Endothelial cell (in vitro differentiated cells): ENCODE measurements at regions not wholly inside any gene's neighbourhood (a gene's known extent, or its start where the extent isn't known, plus 50 kb on each side); places are given as distances from the start of the nearest gene placed in this dataset.

Experiments
- DNase-seq: peaks from one replicate; pipeline ENCODE4 v3.0.0; 2021; ENCODE audit warnings: low spot score
- H3K27ac Mint-ChIP-seq: one replicate; pipeline ENCODE4 v1.8.0; 2021; ENCODE audit warnings: mixed read lengths, inconsistent platforms; ENCODE audit not compliant: unreplicated experiment
- H3K27me3 Mint-ChIP-seq: one replicate; pipeline ENCODE4 v1.8.0; 2021; ENCODE audit warnings: mild to moderate bottlenecking, moderate library complexity, mixed read lengths, inconsistent platforms; ENCODE audit not compliant: unreplicated experiment
- H3K36me3 Mint-ChIP-seq: one replicate; pipeline ENCODE4 v1.8.0; 2021; ENCODE audit warnings: mild to moderate bottlenecking, low read depth, mixed read lengths, inconsistent platforms; ENCODE audit not compliant: unreplicated experiment
- H3K4me1 Mint-ChIP-seq: one replicate; pipeline ENCODE4 v1.8.0; 2021; ENCODE audit warnings: mild to moderate bottlenecking, mixed read lengths, inconsistent platforms; ENCODE audit not compliant: unreplicated experiment
- H3K4me3 Mint-ChIP-seq: one replicate; pipeline ENCODE4 v1.8.0; 2021; ENCODE audit warnings: mild to moderate bottlenecking, mixed read lengths, inconsistent platforms; ENCODE audit not compliant: unreplicated experiment
- H3K9me3 Mint-ChIP-seq: one replicate; pipeline ENCODE4 v1.8.0; 2021; ENCODE audit warnings: mixed read lengths, inconsistent platforms; ENCODE audit not compliant: unreplicated experiment
- TF ChIP-seq, protein P1 (sequence below): fragments of 200-600 bp; sonication (generic); IDR thresholded peaks from one replicate; pipeline ENCODE4 v1.5.0; 2021; ENCODE audit warnings: antibody characterized with exemption; ENCODE audit not compliant: unreplicated experiment

DNA sequence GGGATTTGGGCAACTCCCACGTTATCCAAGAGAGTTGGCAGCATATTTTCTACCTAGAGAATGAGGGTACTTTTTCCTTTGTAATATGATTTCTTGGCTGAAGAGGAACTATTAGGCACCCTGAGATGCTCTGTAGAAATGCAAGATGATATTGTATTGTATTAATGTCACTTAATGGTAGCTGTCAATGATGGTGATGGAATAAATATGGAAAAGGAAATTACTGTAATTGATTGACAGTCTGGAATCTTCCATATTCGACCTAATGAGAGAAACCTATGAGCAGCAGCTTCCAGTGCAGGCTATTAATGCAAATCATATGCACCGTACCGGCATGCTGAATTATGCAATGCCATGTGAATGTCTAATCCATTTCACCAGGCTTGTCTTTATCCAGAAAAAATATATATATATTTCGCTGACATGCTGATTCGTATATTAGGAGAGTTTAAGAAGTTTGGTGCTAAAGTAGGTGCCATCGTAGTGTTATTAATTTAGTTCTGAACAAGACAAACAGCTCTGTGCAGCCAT is 494.2 kb upstream of the JARID2 start:
- no peak overlapping the region for H3K27ac Mint-ChIP-seq
- H3K4me3 Mint-ChIP-seq, result no peak overlapping the region
- H3K36me3 Mint-ChIP-seq, result no peaks in the 10 kb centered on the region
- DNase-seq, result no peak
- H3K9me3 Mint-ChIP-seq, result no peaks in the 10 kb centered on the region
- H3K27me3 Mint-ChIP-seq, result no peaks in the 10 kb centered on the region
- no peaks in the 10 kb centered on the region for H3K4me1 Mint-ChIP-seq
- TF ChIP-seq, protein P1, sequence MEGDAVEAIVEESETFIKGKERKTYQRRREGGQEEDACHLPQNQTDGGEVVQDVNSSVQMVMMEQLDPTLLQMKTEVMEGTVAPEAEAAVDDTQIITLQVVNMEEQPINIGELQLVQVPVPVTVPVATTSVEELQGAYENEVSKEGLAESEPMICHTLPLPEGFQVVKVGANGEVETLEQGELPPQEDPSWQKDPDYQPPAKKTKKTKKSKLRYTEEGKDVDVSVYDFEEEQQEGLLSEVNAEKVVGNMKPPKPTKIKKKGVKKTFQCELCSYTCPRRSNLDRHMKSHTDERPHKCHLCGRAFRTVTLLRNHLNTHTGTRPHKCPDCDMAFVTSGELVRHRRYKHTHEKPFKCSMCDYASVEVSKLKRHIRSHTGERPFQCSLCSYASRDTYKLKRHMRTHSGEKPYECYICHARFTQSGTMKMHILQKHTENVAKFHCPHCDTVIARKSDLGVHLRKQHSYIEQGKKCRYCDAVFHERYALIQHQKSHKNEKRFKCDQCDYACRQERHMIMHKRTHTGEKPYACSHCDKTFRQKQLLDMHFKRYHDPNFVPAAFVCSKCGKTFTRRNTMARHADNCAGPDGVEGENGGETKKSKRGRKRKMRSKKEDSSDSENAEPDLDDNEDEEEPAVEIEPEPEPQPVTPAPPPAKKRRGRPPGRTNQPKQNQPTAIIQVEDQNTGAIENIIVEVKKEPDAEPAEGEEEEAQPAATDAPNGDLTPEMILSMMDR, result no peak

GRCh38 chr6:14754751-14755513 is 490.9 kb upstream of the JARID2 start:
- Mint-ChIP-seq H3K4me3 (no peak overlapping the region), H3K36me3 (no peaks in the 10 kb centered on the region), H3K4me1 (no peaks in the 10 kb centered on the region), H3K9me3 (no peaks in the 10 kb centered on the region), H3K27ac (no peak overlapping the region), H3K27me3 (peaks cover 3% of the 10 kb centered on the region)
- no peak for DNase-seq
- TF ChIP-seq, protein P1, result no peak

DNA sequence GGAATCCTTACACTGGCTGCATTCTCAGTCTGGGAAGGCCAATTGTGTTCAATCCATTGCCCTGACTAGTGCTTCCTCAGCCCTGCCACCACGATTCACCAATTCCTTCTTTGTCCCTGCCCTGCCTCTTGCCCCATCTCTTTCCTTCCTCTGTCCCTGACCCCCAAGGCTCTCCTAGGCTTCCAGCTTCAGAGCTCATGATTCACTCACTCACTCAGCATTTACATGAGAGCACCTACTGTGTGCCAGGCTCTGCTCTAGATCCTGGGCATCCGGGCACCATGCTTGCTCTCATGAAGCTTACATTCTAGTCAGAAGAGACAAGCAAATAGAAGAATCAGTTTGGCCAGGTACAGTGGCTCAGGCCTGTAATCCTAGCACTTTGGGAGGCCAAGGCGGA is 489.5 kb upstream of the JARID2 start:
- Mint-ChIP-seq H3K9me3 (no peaks in the 10 kb centered on the region), H3K4me3 (no peak overlapping the region), H3K4me1 (no peaks in the 10 kb centered on the region), H3K27me3 (peaks cover 3% of the 10 kb centered on the region), H3K27ac (no peak overlapping the region), H3K36me3 (no peaks in the 10 kb centered on the region)
- TF ChIP-seq, protein P1, result no peak
- no peak for DNase-seq

- Mint-ChIP-seq H3K4me3 (no peak overlapping the region), H3K27ac (no peak overlapping the region), H3K27me3 (peaks cover 3% of the 10 kb centered on the region), H3K4me1 (no peaks in the 10 kb centered on the region), H3K9me3 (no peaks in the 10 kb centered on the region), H3K36me3 (no peaks in the 10 kb centered on the region)
- no peak for DNase-seq
- TF ChIP-seq, protein P1, result no peak
These were observed 488.9 kb upstream of the JARID2 start for GRCh38 chr6:14757014-14757413.

DNA sequence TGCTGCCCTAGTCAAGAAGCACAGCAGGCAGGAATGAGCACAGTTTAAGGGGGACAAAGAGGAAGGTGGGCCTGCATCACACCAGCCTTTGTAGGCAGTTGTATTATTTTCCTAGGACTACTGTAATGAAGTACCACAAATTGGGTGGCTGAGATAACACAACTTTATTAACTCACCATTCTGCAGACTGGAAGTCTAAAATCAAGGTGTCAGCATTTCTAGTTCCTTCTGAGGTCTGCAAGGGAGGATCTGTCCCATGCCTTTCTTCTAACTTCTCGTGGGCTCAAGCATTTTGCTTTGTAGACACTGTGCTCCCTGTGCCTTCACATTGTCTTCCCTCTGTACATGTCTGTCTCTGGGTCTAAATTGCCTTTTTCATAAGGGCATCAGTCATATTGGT is 488.5 kb upstream of the JARID2 start:
- TF ChIP-seq, protein P1, result no peak
- Mint-ChIP-seq H3K27me3 (peaks cover 3% of the 10 kb centered on the region), H3K4me1 (no peaks in the 10 kb centered on the region), H3K9me3 (no peaks in the 10 kb centered on the region), H3K36me3 (no peaks in the 10 kb centered on the region), H3K4me3 (no peak overlapping the region), H3K27ac (no peak overlapping the region)
- no peak for DNase-seq
